Gastrocnemius medialis (tissue), 4 donors: ENCODE measurements at regions not wholly inside any gene's neighbourhood (a gene's known extent, or its start where the extent isn't known, plus 50 kb on each side); places are given as distances from the start of the nearest gene placed in this dataset.

Experiments used
- POLR2A ChIP-seq, 2 donors: fragments of 450-650 bp; IDR thresholded peaks; one replicate each; pipeline ENCODE4 v1.6.1; 2017; ENCODE audit warnings: antibody characterized with exemption in 2 of 2, mild to moderate bottlenecking in 2 of 2, moderate library complexity in 2 of 2
- TF ChIP-seq, protein P1 (sequence below), 5 experiments: fragments of 450-650 bp in 3 of 5; fragments of 200-600 bp in 2 of 5; sonication (generic) in 2 of 5; IDR thresholded peaks in 4 of 5; conservative IDR thresholded peaks in 1 of 5; 1 replicate in 4 of 5; 2 replicates in 1 of 5; pipeline ENCODE4 v1.5.1; 2016 to 2019; ENCODE audit warnings: antibody characterized with exemption in 5 of 5, mild to moderate bottlenecking in 3 of 5, moderate library complexity in 3 of 5

DNA sequence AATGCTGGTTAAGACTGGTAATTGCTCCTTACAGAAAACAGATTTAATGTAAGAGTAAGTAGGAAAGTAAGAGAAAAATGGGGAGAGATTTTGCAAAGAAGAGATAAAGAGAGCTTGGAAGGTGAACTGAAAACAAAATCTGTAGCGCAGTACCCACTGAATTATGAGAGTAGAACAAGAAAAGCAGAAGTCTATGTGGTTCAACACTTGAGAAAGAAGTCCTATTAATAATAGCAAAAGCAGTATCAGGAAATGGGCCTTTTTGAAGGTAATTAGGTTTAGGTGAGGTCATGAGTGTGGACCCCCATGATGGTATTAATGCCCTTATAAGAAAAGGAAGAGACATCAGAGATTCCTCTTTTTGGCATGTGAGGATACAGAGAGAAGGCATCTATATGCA, 460.6 kb downstream of the CETN3 start:
- TF ChIP-seq, protein P1, sequence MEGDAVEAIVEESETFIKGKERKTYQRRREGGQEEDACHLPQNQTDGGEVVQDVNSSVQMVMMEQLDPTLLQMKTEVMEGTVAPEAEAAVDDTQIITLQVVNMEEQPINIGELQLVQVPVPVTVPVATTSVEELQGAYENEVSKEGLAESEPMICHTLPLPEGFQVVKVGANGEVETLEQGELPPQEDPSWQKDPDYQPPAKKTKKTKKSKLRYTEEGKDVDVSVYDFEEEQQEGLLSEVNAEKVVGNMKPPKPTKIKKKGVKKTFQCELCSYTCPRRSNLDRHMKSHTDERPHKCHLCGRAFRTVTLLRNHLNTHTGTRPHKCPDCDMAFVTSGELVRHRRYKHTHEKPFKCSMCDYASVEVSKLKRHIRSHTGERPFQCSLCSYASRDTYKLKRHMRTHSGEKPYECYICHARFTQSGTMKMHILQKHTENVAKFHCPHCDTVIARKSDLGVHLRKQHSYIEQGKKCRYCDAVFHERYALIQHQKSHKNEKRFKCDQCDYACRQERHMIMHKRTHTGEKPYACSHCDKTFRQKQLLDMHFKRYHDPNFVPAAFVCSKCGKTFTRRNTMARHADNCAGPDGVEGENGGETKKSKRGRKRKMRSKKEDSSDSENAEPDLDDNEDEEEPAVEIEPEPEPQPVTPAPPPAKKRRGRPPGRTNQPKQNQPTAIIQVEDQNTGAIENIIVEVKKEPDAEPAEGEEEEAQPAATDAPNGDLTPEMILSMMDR (IDR thresholded peaks at IDR 0.05 in 4 of 5, conservative IDR thresholded peaks at IDR 0.05 in 1 of 5): no peak
- no peak for TF ChIP-seq POLR2A (IDR thresholded peaks at IDR 0.05)
